Left renal cortex interstitium (tissue), 4 donors: ENCODE measurements at regions not wholly inside any gene's neighbourhood (a gene's known extent, or its start where the extent isn't known, plus 50 kb on each side); places are given as distances from the start of the nearest gene placed in this dataset.
"Not testable (repeated sequence)": the region's sequence is repeated elsewhere in the genome, so short reads cannot be mapped to it uniquely, and the experiment has no call there.

Source experiments
- DNase-seq, 4 donors: peaks; one replicate each; pipeline ENCODE4 v3.0.0-alpha.2; 2013; ENCODE audit warnings: low read depth in 4 of 4, low spot score in 2 of 4, missing footprints in 1 of 4

GRCh38 chr2:217360781-217361482 lies 501.1 kb upstream of the TNP1 start:
- no peak for DNase-seq

- DNase-seq, result no peak
These were observed 500.2 kb upstream of the TNP1 start for GRCh38 chr2:217360111-217360510.

- DNase-seq, result no peak
These were observed 498.2 kb upstream of the TNP1 start for GRCh38 chr2:217357886-217358620.

- DNase-seq, result no peak
These were observed 496.9 kb upstream of the TNP1 start for GRCh38 chr2:217356781-217357180.

- no peak for DNase-seq
These were observed 496.3 kb upstream of the TNP1 start for GRCh38 chr2:217356142-217356541.

GRCh38 chr2:217353591-217353990 lies 493.7 kb upstream of the TNP1 start:
- no peak for DNase-seq

GRCh38 chr2:217351378-217351777 lies 491.5 kb upstream of the TNP1 start:
- DNase-seq, result no peak

GRCh38 chr2:217349251-217349650 lies 489.4 kb upstream of the TNP1 start:
- DNase-seq, result no peak

GRCh38 chr2:217347630-217348029 lies 487.8 kb upstream of the TNP1 start:
- not testable (repeated sequence) for DNase-seq

GRCh38 chr2:217346043-217346442 lies 486.2 kb upstream of the TNP1 start:
- not testable (repeated sequence) for DNase-seq

- DNase-seq, result no peak
These were observed 481.0 kb upstream of the TNP1 start for GRCh38 chr2:217340899-217341298.

GRCh38 chr2:217340176-217340575 lies 480.3 kb upstream of the TNP1 start:
- DNase-seq, result no peak

GRCh38 chr2:217339753-217340152 lies 479.9 kb upstream of the TNP1 start:
- DNase-seq, result no peak

GRCh38 chr2:217338306-217338916 lies 478.5 kb upstream of the TNP1 start:
- DNase-seq, result no peak

GRCh38 chr2:217337771-217338170 lies 477.9 kb upstream of the TNP1 start:
- no peak for DNase-seq

GRCh38 chr2:217336694-217337093 lies 476.8 kb upstream of the TNP1 start:
- DNase-seq, result no peak

GRCh38 chr2:217335341-217335966 lies 475.6 kb upstream of the TNP1 start:
- no peak for DNase-seq

GRCh38 chr2:217334561-217334960 lies 474.7 kb upstream of the TNP1 start:
- no peak for DNase-seq

- DNase-seq, result no peak
These were observed 473.0 kb upstream of the TNP1 start for GRCh38 chr2:217332866-217333265.

GRCh38 chr2:217332417-217332791 lies 472.5 kb upstream of the TNP1 start:
- DNase-seq, result no peak
